ENCODE measurements at regions not wholly inside any gene's neighbourhood (a gene's known extent, or its start where the extent isn't known, plus 50 kb on each side); places are given as distances from the start of the nearest gene placed in this dataset.

DNA sequence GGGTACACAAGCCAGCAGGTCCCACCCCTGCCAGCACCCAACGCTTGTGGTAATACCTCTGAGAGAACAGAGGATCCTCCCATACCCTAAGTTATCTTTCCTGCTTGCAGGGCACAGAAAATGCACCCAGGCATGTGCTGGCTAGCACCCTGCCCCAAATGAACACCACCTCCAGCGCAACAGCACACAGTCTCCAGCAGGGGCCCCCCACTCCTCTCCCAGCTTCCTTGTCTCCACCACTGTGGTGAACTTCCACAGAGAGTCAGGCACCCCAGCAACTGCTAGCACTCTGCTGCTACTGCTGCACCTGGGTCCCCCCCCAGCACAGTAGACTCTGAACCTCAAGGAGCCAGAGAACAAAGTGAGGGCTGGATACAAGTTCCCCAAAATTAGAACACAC, 216.8 kb upstream of the CNTNAP5 start:
- H2AFZ ChIP-seq (ENCODE audit: low read depth, low read length) = no peak overlapping the region
- no peaks in the 10 kb centered on the region for H3K27me3 ChIP-seq (ENCODE audit: insufficient read depth, low read length)

DNA sequence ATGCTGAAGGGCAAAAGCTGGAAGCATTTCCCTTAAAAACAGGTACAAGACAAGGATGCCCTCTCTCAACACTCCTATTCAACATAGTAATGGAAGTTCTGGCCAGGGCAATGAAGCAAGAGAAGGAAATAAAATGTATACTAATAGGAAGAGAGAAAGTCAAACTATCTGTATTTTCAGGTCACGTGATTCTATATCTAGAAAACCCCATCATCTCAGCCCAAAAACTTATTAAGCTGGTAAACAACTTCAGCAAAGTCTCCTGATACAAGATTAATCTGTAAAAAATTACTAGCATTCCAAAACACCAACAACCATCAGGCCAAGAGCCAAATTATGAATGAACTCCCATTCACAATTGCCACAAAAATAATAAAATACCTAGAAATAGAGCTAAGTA, 213.2 kb upstream of the CNTNAP5 start:
- Histone ChIP-seq H3K9me3 (ENCODE audit: insufficient read depth, low read depth, low read length) (peaks cover 3% of the 10 kb centered on the region), H3K36me3 (ENCODE audit: insufficient read depth, low read length) (no peaks in the 10 kb centered on the region), H4K20me1 (ENCODE audit: insufficient read depth, low read length) (no peaks in the 10 kb centered on the region), H3K4me3 (ENCODE audit: insufficient read depth, low read depth, low read length) (no peak overlapping the region), H3K79me2 (ENCODE audit: insufficient read depth, low read length) (no peaks in the 10 kb centered on the region), H3K4me2 (ENCODE audit: low read length) (no peak overlapping the region), H3K9ac (ENCODE audit: low read length) (no peak overlapping the region), H3K27ac (ENCODE audit: low read depth, low read length) (no peak overlapping the region), H3K4me1 (ENCODE audit: insufficient read depth, low read length) (no peaks in the 10 kb centered on the region), H2AFZ (ENCODE audit: low read depth, low read length) (no peak overlapping the region), H3K27me3 (ENCODE audit: insufficient read depth, low read length) (no peaks in the 10 kb centered on the region)
- H3K27me3 Mint-ChIP-seq (ENCODE audit: low read depth, unreplicated experiment) = no peaks in the 10 kb centered on the region
- H3K9me3 Mint-ChIP-seq (ENCODE audit: unreplicated experiment) = no peaks in the 10 kb centered on the region
- H3K27ac Mint-ChIP-seq (ENCODE audit: unreplicated experiment) = no peak overlapping the region
- FAIRE-seq (no peak), DNase-seq (ENCODE audit: low read depth) (no peak)
- no peaks in the 10 kb centered on the region for H3K4me1 Mint-ChIP-seq (ENCODE audit: low read depth, unreplicated experiment)
- H3K4me3 Mint-ChIP-seq (ENCODE audit: unreplicated experiment) = no peak overlapping the region
- H3K36me3 Mint-ChIP-seq (ENCODE audit: low read depth, unreplicated experiment) = no peaks in the 10 kb centered on the region
- TF ChIP-seq, protein P1, sequence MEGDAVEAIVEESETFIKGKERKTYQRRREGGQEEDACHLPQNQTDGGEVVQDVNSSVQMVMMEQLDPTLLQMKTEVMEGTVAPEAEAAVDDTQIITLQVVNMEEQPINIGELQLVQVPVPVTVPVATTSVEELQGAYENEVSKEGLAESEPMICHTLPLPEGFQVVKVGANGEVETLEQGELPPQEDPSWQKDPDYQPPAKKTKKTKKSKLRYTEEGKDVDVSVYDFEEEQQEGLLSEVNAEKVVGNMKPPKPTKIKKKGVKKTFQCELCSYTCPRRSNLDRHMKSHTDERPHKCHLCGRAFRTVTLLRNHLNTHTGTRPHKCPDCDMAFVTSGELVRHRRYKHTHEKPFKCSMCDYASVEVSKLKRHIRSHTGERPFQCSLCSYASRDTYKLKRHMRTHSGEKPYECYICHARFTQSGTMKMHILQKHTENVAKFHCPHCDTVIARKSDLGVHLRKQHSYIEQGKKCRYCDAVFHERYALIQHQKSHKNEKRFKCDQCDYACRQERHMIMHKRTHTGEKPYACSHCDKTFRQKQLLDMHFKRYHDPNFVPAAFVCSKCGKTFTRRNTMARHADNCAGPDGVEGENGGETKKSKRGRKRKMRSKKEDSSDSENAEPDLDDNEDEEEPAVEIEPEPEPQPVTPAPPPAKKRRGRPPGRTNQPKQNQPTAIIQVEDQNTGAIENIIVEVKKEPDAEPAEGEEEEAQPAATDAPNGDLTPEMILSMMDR (IDR thresholded peaks at IDR 0.05; ENCODE audit: insufficient read depth, low read depth, low read length) = no peak
- no peak for TF ChIP-seq EZH2 (IDR thresholded peaks at IDR 0.05; ENCODE audit: insufficient read depth, low read length)

More for the DNA sequence above, 216.8 kb upstream of the CNTNAP5 start:
- DNase-seq (ENCODE audit: low read depth) (no peak), FAIRE-seq (no peak)
- Histone ChIP-seq H3K9ac (ENCODE audit: low read length) (no peak overlapping the region), H3K4me1 (ENCODE audit: insufficient read depth, low read length) (no peaks in the 10 kb centered on the region), H4K20me1 (ENCODE audit: insufficient read depth, low read length) (no peaks in the 10 kb centered on the region), H3K27ac (ENCODE audit: low read depth, low read length) (no peak overlapping the region), H3K79me2 (ENCODE audit: insufficient read depth, low read length) (no peaks in the 10 kb centered on the region), H3K4me3 (ENCODE audit: insufficient read depth, low read depth, low read length) (no peak overlapping the region), H3K36me3 (ENCODE audit: insufficient read depth, low read length) (no peaks in the 10 kb centered on the region), H3K9me3 (ENCODE audit: insufficient read depth, low read depth, low read length) (peaks cover 3% of the 10 kb centered on the region), H3K4me2 (ENCODE audit: low read length) (no peak overlapping the region)
- no peaks in the 10 kb centered on the region for H3K4me1 Mint-ChIP-seq (ENCODE audit: low read depth, unreplicated experiment)
- H3K27me3 Mint-ChIP-seq (ENCODE audit: low read depth, unreplicated experiment) = no peaks in the 10 kb centered on the region
- no peaks in the 10 kb centered on the region for H3K36me3 Mint-ChIP-seq (ENCODE audit: low read depth, unreplicated experiment)
- peaks cover 4% of the 10 kb centered on the region for H3K9me3 Mint-ChIP-seq (ENCODE audit: unreplicated experiment)
- no peak overlapping the region for H3K4me3 Mint-ChIP-seq (ENCODE audit: unreplicated experiment)
- TF ChIP-seq, protein P1 (IDR thresholded peaks at IDR 0.05; ENCODE audit: insufficient read depth, low read depth, low read length) = no peak
- TF ChIP-seq EZH2 (IDR thresholded peaks at IDR 0.05; ENCODE audit: insufficient read depth, low read length) = no peak
- H3K27ac Mint-ChIP-seq (ENCODE audit: unreplicated experiment) = no peak overlapping the region

DNA sequence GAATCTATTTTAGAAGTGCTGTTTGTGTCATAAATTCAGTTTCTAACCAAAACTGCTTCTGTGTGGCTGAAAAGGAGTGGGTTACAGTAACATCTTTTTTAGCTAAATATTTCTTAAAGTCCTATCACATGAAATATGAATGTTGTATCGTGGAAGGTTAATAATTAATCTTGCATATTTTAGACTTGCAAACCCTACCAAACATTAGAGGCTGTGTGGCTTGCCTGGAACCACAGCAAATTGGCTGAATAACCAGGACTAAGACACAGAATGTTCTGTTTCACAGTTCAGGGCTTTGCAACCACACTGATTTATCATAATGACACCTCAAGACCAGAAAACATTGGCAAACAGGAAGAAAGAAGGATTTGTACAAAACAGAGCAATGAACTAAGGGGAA, 208.9 kb upstream of the CNTNAP5 start:
- DNase-seq (ENCODE audit: low read depth) (no peak), FAIRE-seq (no peak)
- Histone ChIP-seq H3K27ac (ENCODE audit: low read depth, low read length) (no peak overlapping the region), H3K4me3 (ENCODE audit: insufficient read depth, low read depth, low read length) (no peak overlapping the region), H4K20me1 (ENCODE audit: insufficient read depth, low read length) (no peaks in the 10 kb centered on the region), H3K36me3 (ENCODE audit: insufficient read depth, low read length) (no peaks in the 10 kb centered on the region), H3K4me2 (ENCODE audit: low read length) (no peak overlapping the region), H3K9ac (ENCODE audit: low read length) (no peak overlapping the region), H2AFZ (ENCODE audit: low read depth, low read length) (no peak overlapping the region), H3K27me3 (ENCODE audit: insufficient read depth, low read length) (no peaks in the 10 kb centered on the region), H3K79me2 (ENCODE audit: insufficient read depth, low read length) (no peaks in the 10 kb centered on the region), H3K9me3 (ENCODE audit: insufficient read depth, low read depth, low read length) (peaks cover 3% of the 10 kb centered on the region), H3K4me1 (ENCODE audit: insufficient read depth, low read length) (no peaks in the 10 kb centered on the region)
- Mint-ChIP-seq H3K4me1 (ENCODE audit: low read depth, unreplicated experiment) (no peaks in the 10 kb centered on the region), H3K9me3 (ENCODE audit: unreplicated experiment) (no peaks in the 10 kb centered on the region), H3K27me3 (ENCODE audit: low read depth, unreplicated experiment) (peaks cover 1% of the 10 kb centered on the region), H3K27ac (ENCODE audit: unreplicated experiment) (no peak overlapping the region), H3K4me3 (ENCODE audit: unreplicated experiment) (no peak overlapping the region), H3K36me3 (ENCODE audit: low read depth, unreplicated experiment) (no peaks in the 10 kb centered on the region)
- TF ChIP-seq EZH2 (IDR thresholded peaks at IDR 0.05; ENCODE audit: insufficient read depth, low read length) = no peak
- TF ChIP-seq, protein P1 (IDR thresholded peaks at IDR 0.05; ENCODE audit: insufficient read depth, low read depth, low read length) = no peak
